Colonic mucosa (tissue), 4 donors: ENCODE measurements at regions not wholly inside any gene's neighbourhood (a gene's known extent, or its start where the extent isn't known, plus 50 kb on each side); places are given as distances from the start of the nearest gene placed in this dataset.

Experiments
- DNase-seq: peaks from one replicate; pipeline ENCODE4 v3.0.0-alpha.2; 2020
- H3K27ac ChIP-seq: fragments of 200-600 bp; one replicate; pipeline ENCODE4 v1.8.0; 2021
- H3K27me3 ChIP-seq: fragments of 200-600 bp; one replicate; pipeline ENCODE4 v1.8.0; 2021
- H3K36me3 ChIP-seq: fragments of 200-600 bp; one replicate; pipeline ENCODE4 v1.8.0; 2021
- H3K4me1 ChIP-seq: fragments of 200-600 bp; one replicate; pipeline ENCODE4 v1.8.0; 2021; ENCODE audit warnings: mild to moderate bottlenecking
- H3K4me3 ChIP-seq: fragments of 200-600 bp; one replicate; pipeline ENCODE4 v1.8.0; 2021
- H3K9ac ChIP-seq, 2 donors: one replicate each; pipeline ENCODE4 v1.7.0; 2013; ENCODE audit warnings: control low read depth in 2 of 2, low read depth in 2 of 2, low read length in 2 of 2
- H3K9me3 ChIP-seq: fragments of 200-600 bp; one replicate; pipeline ENCODE4 v1.8.0; 2021
- CTCF ChIP-seq: fragments of 200-600 bp; IDR thresholded peaks from one replicate; pipeline ENCODE4 v1.8.0; 2022; ENCODE audit warnings: antibody characterized with exemption, mild to moderate bottlenecking
- intact Hi-C: fragments of 100-400 bp; cut with DNase I; formaldehyde crosslinking; loops from one replicate; pipeline ENCODE4 v1.14.1; 2022
- donor health status: healthy.
- donor health status: DM: no; HTN: no; CAD: no.
- donor health status: DM: no; HTN: no; CAD: no.

- Histone ChIP-seq H3K27me3 (no peaks in the 10 kb centered on the region), H3K27ac (no peak overlapping the region), H3K4me3 (no peak overlapping the region), H3K9ac (no peak overlapping the region), H3K36me3 (no peaks in the 10 kb centered on the region), H3K4me1 (no peaks in the 10 kb centered on the region), H3K9me3 (no peaks in the 10 kb centered on the region)
- no peak for TF ChIP-seq CTCF
- DNase-seq: no peak
- intact Hi-C loops: no loop called here
Observed at GRCh38 chr14:48526307-48526706, 850.9 kb upstream of the MDGA2 start.

- H3K27ac ChIP-seq: no peak overlapping the region
- no peaks in the 10 kb centered on the region for H3K4me1 ChIP-seq
- H3K9me3 ChIP-seq: no peaks in the 10 kb centered on the region
- H3K36me3 ChIP-seq: no peaks in the 10 kb centered on the region
- DNase-seq: no peak
- H3K4me3 ChIP-seq: no peak overlapping the region
- intact Hi-C loops: no loop called here
- no peaks in the 10 kb centered on the region for H3K27me3 ChIP-seq
- no peak for TF ChIP-seq CTCF
- no peak overlapping the region for H3K9ac ChIP-seq
Observed at GRCh38 chr14:48504921-48505320, 829.5 kb upstream of the MDGA2 start.

DNA sequence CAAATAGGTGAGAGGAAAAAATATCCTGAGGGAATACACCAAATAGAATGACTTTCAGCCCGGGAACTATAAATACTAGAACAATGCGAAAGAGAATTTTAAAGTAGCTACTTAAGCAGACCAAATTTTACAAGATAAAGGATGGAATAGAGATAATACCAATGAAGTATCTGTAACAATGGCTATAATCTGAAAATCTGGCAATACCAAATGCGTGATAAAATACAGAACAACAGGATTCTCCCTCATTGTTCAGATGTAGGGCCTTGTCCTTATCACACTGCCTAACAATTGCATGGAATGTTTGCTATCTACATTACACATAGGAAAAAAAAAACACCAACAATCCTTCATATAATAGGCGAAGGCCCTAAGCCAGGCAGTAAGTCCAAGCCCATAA, 815.4 kb upstream of the MDGA2 start:
- Histone ChIP-seq H3K4me1 (no peaks in the 10 kb centered on the region), H3K27me3 (no peaks in the 10 kb centered on the region), H3K4me3 (no peak overlapping the region), H3K27ac (no peak overlapping the region), H3K9ac (no peak overlapping the region), H3K9me3 (no peaks in the 10 kb centered on the region), H3K36me3 (no peaks in the 10 kb centered on the region)
- no peak for DNase-seq
- TF ChIP-seq CTCF: no peak
- intact Hi-C loops: no loop called here

- H3K9me3 ChIP-seq: no peaks in the 10 kb centered on the region
- no peak for TF ChIP-seq CTCF
- H3K36me3 ChIP-seq: no peaks in the 10 kb centered on the region
- H3K4me3 ChIP-seq: no peak overlapping the region
- intact Hi-C loops: no loop called here
- no peak for DNase-seq
- H3K27ac ChIP-seq: no peak overlapping the region
- H3K9ac ChIP-seq: no peak overlapping the region
- H3K4me1 ChIP-seq: no peaks in the 10 kb centered on the region
- no peaks in the 10 kb centered on the region for H3K27me3 ChIP-seq
Observed at GRCh38 chr14:48473944-48474343, 798.5 kb upstream of the MDGA2 start.

DNA sequence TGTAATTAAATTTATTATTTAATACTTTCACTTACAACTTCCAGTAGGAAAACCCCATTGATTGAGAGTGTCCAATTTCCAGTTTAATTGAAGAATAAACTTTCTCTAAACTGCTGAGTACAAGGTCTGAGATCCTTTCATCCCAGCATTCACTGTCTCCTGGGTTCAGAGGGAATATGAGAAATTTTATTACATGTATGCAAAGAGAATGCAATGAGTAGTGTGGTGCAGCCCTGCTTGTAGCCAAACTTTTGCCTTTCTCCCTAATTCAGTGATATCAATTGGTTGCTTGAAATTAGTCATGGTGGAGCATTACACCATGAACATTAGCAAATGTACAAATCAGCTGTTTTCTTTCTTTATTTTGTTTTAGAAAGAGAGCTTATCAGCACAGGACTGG, 780.6 kb upstream of the MDGA2 start:
- H3K36me3 ChIP-seq: no peaks in the 10 kb centered on the region
- DNase-seq: no peak
- no peak overlapping the region for H3K9ac ChIP-seq

More for the DNA sequence above, 780.6 kb upstream of the MDGA2 start:
- Histone ChIP-seq H3K4me1 (no peaks in the 10 kb centered on the region), H3K4me3 (no peak overlapping the region), H3K9me3 (no peaks in the 10 kb centered on the region), H3K27ac (no peak overlapping the region), H3K27me3 (no peaks in the 10 kb centered on the region)
- intact Hi-C loops: no loop called here
- no peak for TF ChIP-seq CTCF
